Uterus (tissue), 2 donors: ENCODE measurements at regions not wholly inside any gene's neighbourhood (a gene's known extent, or its start where the extent isn't known, plus 50 kb on each side); places are given as distances from the start of the nearest gene placed in this dataset.

Experiments used
- POLR2A ChIP-seq, 2 donors: fragments of 450-650 bp; IDR thresholded peaks; one replicate each; pipeline ENCODE4 v1.6.1; 2016; ENCODE audit warnings: antibody characterized with exemption in 2 of 2, mild to moderate bottlenecking in 1 of 2, moderate library complexity in 1 of 2
- TF ChIP-seq, protein P1 (sequence below), 4 experiments: fragments of 200-600 bp in 2 of 4; fragments of 450-650 bp in 2 of 4; sonication (generic) in 2 of 4; IDR thresholded peaks; one replicate each; pipeline ENCODE4 v1.5.1; 2016 to 2019; ENCODE audit warnings: antibody characterized with exemption in 4 of 4, mild to moderate bottlenecking in 2 of 4, moderate library complexity in 1 of 4

- TF ChIP-seq, protein P1, sequence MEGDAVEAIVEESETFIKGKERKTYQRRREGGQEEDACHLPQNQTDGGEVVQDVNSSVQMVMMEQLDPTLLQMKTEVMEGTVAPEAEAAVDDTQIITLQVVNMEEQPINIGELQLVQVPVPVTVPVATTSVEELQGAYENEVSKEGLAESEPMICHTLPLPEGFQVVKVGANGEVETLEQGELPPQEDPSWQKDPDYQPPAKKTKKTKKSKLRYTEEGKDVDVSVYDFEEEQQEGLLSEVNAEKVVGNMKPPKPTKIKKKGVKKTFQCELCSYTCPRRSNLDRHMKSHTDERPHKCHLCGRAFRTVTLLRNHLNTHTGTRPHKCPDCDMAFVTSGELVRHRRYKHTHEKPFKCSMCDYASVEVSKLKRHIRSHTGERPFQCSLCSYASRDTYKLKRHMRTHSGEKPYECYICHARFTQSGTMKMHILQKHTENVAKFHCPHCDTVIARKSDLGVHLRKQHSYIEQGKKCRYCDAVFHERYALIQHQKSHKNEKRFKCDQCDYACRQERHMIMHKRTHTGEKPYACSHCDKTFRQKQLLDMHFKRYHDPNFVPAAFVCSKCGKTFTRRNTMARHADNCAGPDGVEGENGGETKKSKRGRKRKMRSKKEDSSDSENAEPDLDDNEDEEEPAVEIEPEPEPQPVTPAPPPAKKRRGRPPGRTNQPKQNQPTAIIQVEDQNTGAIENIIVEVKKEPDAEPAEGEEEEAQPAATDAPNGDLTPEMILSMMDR (IDR thresholded peaks at IDR 0.05): no peak
- no peak for TF ChIP-seq POLR2A (IDR thresholded peaks at IDR 0.05)
Measured at GRCh38 chr6:3615391-3616380, 135.8 kb downstream of the PXDC1 start.
